ENCODE measurements at regions not wholly inside any gene's neighbourhood (a gene's known extent, or its start where the extent isn't known, plus 50 kb on each side); places are given as distances from the start of the nearest gene placed in this dataset.

DNA sequence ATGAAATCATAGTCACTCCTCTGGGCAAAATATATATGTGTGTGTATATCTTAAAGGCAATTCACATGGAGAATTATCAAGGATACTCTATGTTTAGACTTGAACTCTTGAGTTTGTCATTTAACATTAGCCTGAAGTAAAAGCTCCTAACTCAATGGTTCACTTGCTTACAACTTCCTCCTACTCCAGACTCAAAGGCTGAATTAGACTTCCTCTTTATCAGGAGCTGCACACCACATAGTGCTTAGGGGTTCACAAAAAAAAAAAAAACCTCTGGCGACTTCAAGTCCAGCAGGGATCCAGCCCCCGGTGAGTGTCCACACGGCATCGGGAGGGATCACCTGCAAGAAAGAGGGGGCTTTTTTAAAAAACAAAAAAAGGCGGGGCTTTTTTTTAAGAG lies 68.2 kb upstream of the LSM14A start:
- Histone ChIP-seq H3K79me2 (ENCODE audit: control insufficient read depth, low read length) (no peaks in the 10 kb centered on the region), H3F3A (ENCODE audit: control insufficient read depth, insufficient read depth) (no peaks in the 10 kb centered on the region), H3K27ac (ENCODE audit: low read depth, low read length) (no peak overlapping the region), H3K4me1 (ENCODE audit: control insufficient read depth, low read length) (no peaks in the 10 kb centered on the region; the same call in 1 of the 2 replicates), H3K9me3 (ENCODE audit: control insufficient read depth, insufficient read depth, low read length) (no peaks in the 10 kb centered on the region), H3K4me3 (ENCODE audit: low read length) (no peak overlapping the region), H3K27me3 (ENCODE audit: control insufficient read depth, low read length) (no peaks in the 10 kb centered on the region; the same call in 1 of the 2 replicates), H3K4me2 (ENCODE audit: low read length) (no peak overlapping the region), H3K9me2 (replicated peaks; ENCODE audit: control insufficient read depth, low read length) (no peaks in the 10 kb centered on the region), H4K20me1 (ENCODE audit: control insufficient read depth, insufficient read depth, low read depth, low read length) (no peaks in the 10 kb centered on the region), H3K36me3 (ENCODE audit: control insufficient read depth, low read length) (no peaks in the 10 kb centered on the region)
- no peak for TF ChIP-seq EZH2phosphoT487 (IDR thresholded peaks at IDR 0.05; ENCODE audit: borderline replicate concordance, low read length)
- no peak for TF ChIP-seq CTCF (IDR thresholded peaks at IDR 0.05; ENCODE audit: low read depth, low read length, poor library complexity, severe bottlenecking)

DNA sequence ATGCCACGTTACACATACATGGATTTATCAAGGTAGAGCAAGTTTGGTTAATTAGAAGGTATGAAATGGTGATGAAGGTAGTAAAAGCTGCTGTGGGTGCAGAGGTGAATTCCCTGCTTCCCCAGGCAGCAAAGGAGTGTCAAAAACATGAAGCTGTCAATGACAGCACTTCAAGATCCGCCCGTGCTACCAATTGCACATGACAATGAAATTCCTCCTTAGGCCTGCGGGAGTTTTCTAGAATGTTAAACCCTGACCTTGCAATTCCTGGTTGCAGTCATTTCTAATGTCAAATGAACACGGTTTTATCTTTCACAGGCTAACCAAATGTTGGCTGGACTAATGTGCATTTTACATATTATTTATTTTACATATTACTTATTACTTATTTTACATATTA lies 67.7 kb upstream of the LSM14A start:
- H4K20me1 ChIP-seq (ENCODE audit: control insufficient read depth, insufficient read depth, low read depth, low read length) = no peaks in the 10 kb centered on the region

DNA sequence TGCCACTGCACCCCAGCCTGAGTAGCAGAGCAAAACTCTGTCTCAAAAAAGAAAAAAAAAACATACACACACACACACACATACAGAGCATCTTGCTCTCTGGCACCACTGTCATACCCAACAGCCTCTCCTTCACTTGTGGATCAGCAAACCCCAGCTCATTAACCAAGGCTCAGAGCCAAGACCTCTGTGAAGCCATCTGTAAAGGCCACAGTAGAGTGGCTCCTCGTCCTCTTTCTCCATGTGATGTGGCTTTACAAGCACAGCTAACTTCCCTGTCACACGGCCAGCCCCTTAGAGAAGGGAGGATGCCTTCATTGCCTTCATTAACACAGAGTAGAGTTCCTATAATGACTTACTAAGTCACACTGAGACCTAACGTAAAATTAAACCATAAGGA lies 62.7 kb upstream of the LSM14A start:
- Histone ChIP-seq H4K20me1 (ENCODE audit: control insufficient read depth, insufficient read depth, low read depth, low read length) (no peaks in the 10 kb centered on the region), H3K9me2 (replicated peaks; ENCODE audit: control insufficient read depth, low read length) (no peaks in the 10 kb centered on the region), H3K36me3 (ENCODE audit: control insufficient read depth, low read length) (no peaks in the 10 kb centered on the region), H3K27ac (ENCODE audit: low read depth, low read length) (no peak overlapping the region), H3K4me2 (ENCODE audit: low read length) (no peak overlapping the region), H3F3A (ENCODE audit: control insufficient read depth, insufficient read depth) (no peaks in the 10 kb centered on the region), H3K9me3 (ENCODE audit: control insufficient read depth, insufficient read depth, low read length) (no peaks in the 10 kb centered on the region), H3K79me2 (ENCODE audit: control insufficient read depth, low read length) (no peaks in the 10 kb centered on the region), H3K4me1 (ENCODE audit: control insufficient read depth, low read length) (no peaks in the 10 kb centered on the region), H3K4me3 (ENCODE audit: low read length) (no peak overlapping the region), H3K27me3 (ENCODE audit: control insufficient read depth, low read length) (peaks cover 4% of the 10 kb centered on the region)
- no peak for TF ChIP-seq EZH2phosphoT487 (IDR thresholded peaks at IDR 0.05; ENCODE audit: borderline replicate concordance, low read length)
- TF ChIP-seq CTCF (IDR thresholded peaks at IDR 0.05; ENCODE audit: low read depth, low read length, poor library complexity, severe bottlenecking) = no peak

More for the DNA sequence above, 67.7 kb upstream of the LSM14A start:
- Histone ChIP-seq H3K79me2 (ENCODE audit: control insufficient read depth, low read length) (no peaks in the 10 kb centered on the region), H3K4me3 (ENCODE audit: low read length) (no peak overlapping the region), H3K27ac (ENCODE audit: low read depth, low read length) (no peak overlapping the region), H3K27me3 (ENCODE audit: control insufficient read depth, low read length) (peaks cover 1% of the 10 kb centered on the region), H3K9me2 (replicated peaks; ENCODE audit: control insufficient read depth, low read length) (no peaks in the 10 kb centered on the region), H3K4me1 (ENCODE audit: control insufficient read depth, low read length) (no peaks in the 10 kb centered on the region; the same call in 1 of the 2 replicates), H3K36me3 (ENCODE audit: control insufficient read depth, low read length) (no peaks in the 10 kb centered on the region), H3K4me2 (ENCODE audit: low read length) (no peak overlapping the region), H3F3A (ENCODE audit: control insufficient read depth, insufficient read depth) (no peaks in the 10 kb centered on the region), H3K9me3 (ENCODE audit: control insufficient read depth, insufficient read depth, low read length) (no peaks in the 10 kb centered on the region)
- TF ChIP-seq CTCF (IDR thresholded peaks at IDR 0.05; ENCODE audit: low read depth, low read length, poor library complexity, severe bottlenecking) (no peak), EZH2phosphoT487 (IDR thresholded peaks at IDR 0.05; ENCODE audit: borderline replicate concordance, low read length) (no peak)
